Transverse colon (tissue), 4 donors: ENCODE measurements at regions not wholly inside any gene's neighbourhood (a gene's known extent, or its start where the extent isn't known, plus 50 kb on each side); places are given as distances from the start of the nearest gene placed in this dataset.

Experiments used
- DNase-seq: peaks from one replicate; pipeline ENCODE4 v3.0.0-alpha.2; 2019
- H3K27ac ChIP-seq, 4 donors: fragments of 200-600 bp; sonication (generic); 2 replicates each; pipeline ENCODE4 v1.5.1; 2016 to 2018; ENCODE audit warnings: inconsistent platforms in 4 of 4
- H3K27me3 ChIP-seq: fragments of 200-600 bp; sonication (generic); 2 replicates; pipeline ENCODE4 v1.5.1; 2017; ENCODE audit warnings: inconsistent platforms
- H3K36me3 ChIP-seq, 4 donors: fragments of 200-600 bp; sonication (generic); 2 replicates each; pipeline ENCODE4 v1.5.1; 2017 to 2019; ENCODE audit warnings: inconsistent platforms in 4 of 4
- H3K4me1 ChIP-seq, 4 donors: fragments of 200-600 bp; sonication (generic); 2 replicates each; pipeline ENCODE4 v1.5.1; 2017 to 2020; ENCODE audit warnings: inconsistent platforms in 4 of 4
- H3K4me3 ChIP-seq, 4 donors: fragments of 200-600 bp; sonication (generic); 1 replicate in 1 of 4; 2 replicates in 3 of 4; pipeline versions ENCODE4 v1.5.1 to v1.6.1; 2017 to 2019; ENCODE audit warnings: inconsistent platforms in 4 of 4
- H3K9me3 ChIP-seq, 2 donors: fragments of 200-600 bp; sonication (generic); 2 replicates each; pipeline ENCODE4 v1.5.1; 2017 to 2019; ENCODE audit warnings: inconsistent platforms in 2 of 2
- EP300 ChIP-seq: sonication (generic); formaldehyde crosslinking; IDR thresholded peaks from one replicate; pipeline ENCODE4 v1.6.1; 2017; ENCODE audit warnings: antibody characterized with exemption, low read depth
- POLR2A ChIP-seq: fragments of 450-650 bp; IDR thresholded peaks from one replicate; pipeline ENCODE4 v1.6.1; 2016; ENCODE audit warnings: antibody characterized with exemption, mild to moderate bottlenecking, moderate library complexity
- POLR2AphosphoS5 ChIP-seq, 3 donors: sonication (generic); formaldehyde crosslinking; IDR thresholded peaks; one replicate each; pipeline ENCODE4 v1.6.1; 2016; ENCODE audit warnings: antibody characterized with exemption in 3 of 3
- WGBS, 2 donors: methylation state at CpG; one replicate each; pipeline ENCODE4 v1.1.5; 2018; ENCODE audit warnings: low coverage in 1 of 2; 5-methylcytosine and 5-hydroxymethylcytosine counted together
- in situ Hi-C, 4 donors: fragments of 200-750 bp; cut with MboI; loops; one replicate each; pipeline versions ENCODE4 v1.15.0 to v1.15.1; 2017; ENCODE audit warnings: low sequenced_read_pairs in 3 of 4, low pct_ligation_motif_present in 1 of 4, low pct_unique_long_range_greater_than_20kb in 1 of 4
- intact Hi-C: fragments of 100-400 bp; cut with DNase I; formaldehyde crosslinking; loops from one replicate; pipeline ENCODE4 v1.15.1; 2023; ENCODE audit warnings: low total_unique reads
- TF ChIP-seq, protein P1 (sequence below), 5 experiments: fragments of 200-600 bp in 3 of 5; fragments of 450-650 bp in 2 of 5; sonication (generic) in 3 of 5; IDR thresholded peaks; 1 replicate in 2 of 5; 2 replicates in 3 of 5; pipeline ENCODE4 v1.5.1; 2016 to 2017; ENCODE audit warnings: antibody characterized with exemption in 5 of 5, inconsistent platforms in 3 of 5, mild to moderate bottlenecking in 2 of 5, moderate library complexity in 1 of 5

DNA sequence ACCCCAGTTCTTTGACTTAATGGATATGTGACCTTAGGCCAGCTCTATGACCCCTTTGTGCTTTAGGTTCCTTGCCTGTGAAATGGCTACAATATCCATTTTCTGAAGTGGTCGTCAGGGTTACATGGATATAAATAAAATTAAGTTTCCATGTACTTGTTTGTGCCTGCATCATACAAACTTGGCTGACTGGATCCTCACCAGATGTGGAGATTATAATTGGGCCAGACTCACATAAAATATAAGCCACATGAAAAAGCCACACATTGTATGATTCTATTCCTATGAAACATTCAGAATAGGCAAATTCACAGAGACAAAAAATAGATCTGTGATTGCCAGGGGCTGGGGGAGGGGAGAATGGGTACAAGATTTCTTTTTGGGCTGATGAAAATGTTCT lies 100.9 kb upstream of the USP47 start:
- DNase-seq = no peak
- no peaks in the 10 kb centered on the region for H3K4me1 ChIP-seq

DNA sequence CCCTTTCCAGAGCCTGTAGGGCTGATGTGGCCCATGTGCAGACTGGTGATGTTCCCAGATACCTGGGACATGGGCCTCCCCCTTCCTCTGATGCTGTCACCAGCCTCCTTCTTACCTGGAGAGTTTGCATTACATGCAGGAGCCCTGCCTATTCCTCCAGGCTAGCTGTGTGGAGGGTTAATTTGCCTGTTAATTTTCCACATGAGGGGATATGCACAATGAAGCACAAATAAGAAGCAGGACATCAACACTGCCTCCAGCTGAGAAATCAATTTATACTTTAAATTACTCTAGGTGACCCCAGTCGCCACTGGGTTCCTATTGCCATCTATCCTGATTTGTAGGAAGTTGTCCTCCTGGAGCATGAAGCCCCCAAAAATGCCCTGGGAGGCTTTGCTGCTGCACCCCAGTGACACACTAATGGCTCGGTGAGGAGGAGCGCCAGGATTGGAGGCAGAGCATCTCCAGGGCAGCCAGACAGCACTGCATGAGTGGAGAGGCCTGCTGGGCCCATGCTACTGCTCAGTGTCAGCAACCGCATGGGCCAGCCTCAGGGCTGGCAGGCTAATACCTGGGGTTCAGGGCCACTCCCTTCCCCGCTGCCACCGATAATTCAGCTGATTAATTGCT lies 101.6 kb upstream of the USP47 start:
- no peaks in the 10 kb centered on the region for H3K4me1 ChIP-seq
- intact Hi-C loops = no loop called here
- in situ Hi-C loops = no loop called here

More for the DNA sequence above, 100.9 kb upstream of the USP47 start:
- no peaks in the 10 kb centered on the region for H3K9me3 ChIP-seq
- intact Hi-C loops = no loop called here
- no peak overlapping the region for H3K27ac ChIP-seq
- TF ChIP-seq POLR2A = no peak
- no peak for TF ChIP-seq POLR2AphosphoS5 (IDR thresholded peaks at IDR 0.05)
- TF ChIP-seq, protein P1, sequence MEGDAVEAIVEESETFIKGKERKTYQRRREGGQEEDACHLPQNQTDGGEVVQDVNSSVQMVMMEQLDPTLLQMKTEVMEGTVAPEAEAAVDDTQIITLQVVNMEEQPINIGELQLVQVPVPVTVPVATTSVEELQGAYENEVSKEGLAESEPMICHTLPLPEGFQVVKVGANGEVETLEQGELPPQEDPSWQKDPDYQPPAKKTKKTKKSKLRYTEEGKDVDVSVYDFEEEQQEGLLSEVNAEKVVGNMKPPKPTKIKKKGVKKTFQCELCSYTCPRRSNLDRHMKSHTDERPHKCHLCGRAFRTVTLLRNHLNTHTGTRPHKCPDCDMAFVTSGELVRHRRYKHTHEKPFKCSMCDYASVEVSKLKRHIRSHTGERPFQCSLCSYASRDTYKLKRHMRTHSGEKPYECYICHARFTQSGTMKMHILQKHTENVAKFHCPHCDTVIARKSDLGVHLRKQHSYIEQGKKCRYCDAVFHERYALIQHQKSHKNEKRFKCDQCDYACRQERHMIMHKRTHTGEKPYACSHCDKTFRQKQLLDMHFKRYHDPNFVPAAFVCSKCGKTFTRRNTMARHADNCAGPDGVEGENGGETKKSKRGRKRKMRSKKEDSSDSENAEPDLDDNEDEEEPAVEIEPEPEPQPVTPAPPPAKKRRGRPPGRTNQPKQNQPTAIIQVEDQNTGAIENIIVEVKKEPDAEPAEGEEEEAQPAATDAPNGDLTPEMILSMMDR (IDR thresholded peaks at IDR 0.05) = no peak
- TF ChIP-seq EP300 = no peak
- no peaks in the 10 kb centered on the region for H3K27me3 ChIP-seq
- in situ Hi-C loops = no loop called here
- no peaks in the 10 kb centered on the region for H3K36me3 ChIP-seq
- no peak overlapping the region for H3K4me3 ChIP-seq
- 23 to 59% methylated on average over 1 of the region's 1 CpG for WGBS, 2 donors

DNA sequence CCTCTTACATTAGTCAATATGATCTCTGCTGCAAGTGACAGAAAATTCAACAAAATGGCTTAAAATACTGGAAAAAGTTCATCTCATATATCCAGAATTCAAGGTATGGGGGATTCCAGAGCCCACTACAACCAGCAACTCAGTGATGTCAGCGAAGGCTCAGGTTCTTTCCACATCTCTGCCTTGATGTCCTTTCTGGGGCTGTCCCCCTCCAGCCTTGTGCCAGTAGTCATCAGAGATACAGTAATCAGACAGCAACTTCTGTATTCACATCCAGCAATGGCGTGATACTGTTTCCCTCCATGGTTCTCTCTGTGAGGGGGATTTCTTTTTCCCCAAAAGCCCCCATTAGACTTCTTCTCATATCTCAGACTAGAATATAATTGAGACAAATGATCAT lies 103.4 kb upstream of the USP47 start:
- 83% methylated on average over 2 of the region's 2 CpGs; no CpG with 5 or more reads in 1 of the 2 donors for WGBS, 2 donors
- no peak overlapping the region for H3K27ac ChIP-seq
- no peaks in the 10 kb centered on the region for H3K36me3 ChIP-seq
- no peaks in the 10 kb centered on the region for H3K4me1 ChIP-seq
- intact Hi-C loops (no loop called here), in situ Hi-C loops (no loop called here)
- H3K9me3 ChIP-seq = no peaks in the 10 kb centered on the region
- no peaks in the 10 kb centered on the region for H3K27me3 ChIP-seq
- H3K4me3 ChIP-seq = no peak overlapping the region
- DNase-seq = no peak
- no peak for TF ChIP-seq POLR2AphosphoS5 (IDR thresholded peaks at IDR 0.05)
- TF ChIP-seq, protein P1 (IDR thresholded peaks at IDR 0.05) = no peak
- TF ChIP-seq POLR2A = no peak
- no peak for TF ChIP-seq EP300

More for the DNA sequence above, 101.6 kb upstream of the USP47 start:
- H3K36me3 ChIP-seq = no peaks in the 10 kb centered on the region
- no peak overlapping the region for H3K4me3 ChIP-seq
- no peaks in the 10 kb centered on the region for H3K27me3 ChIP-seq
- no peak for DNase-seq
- 96 to 100% methylated on average over 3 to 6 of the region's 6 CpGs for WGBS, 2 donors
- H3K9me3 ChIP-seq = no peaks in the 10 kb centered on the region
- TF ChIP-seq, protein P1 (IDR thresholded peaks at IDR 0.05) = no peak
- TF ChIP-seq POLR2AphosphoS5 (IDR thresholded peaks at IDR 0.05) (no peak), EP300 (no peak), POLR2A (no peak)
- no peak overlapping the region for H3K27ac ChIP-seq

DNA sequence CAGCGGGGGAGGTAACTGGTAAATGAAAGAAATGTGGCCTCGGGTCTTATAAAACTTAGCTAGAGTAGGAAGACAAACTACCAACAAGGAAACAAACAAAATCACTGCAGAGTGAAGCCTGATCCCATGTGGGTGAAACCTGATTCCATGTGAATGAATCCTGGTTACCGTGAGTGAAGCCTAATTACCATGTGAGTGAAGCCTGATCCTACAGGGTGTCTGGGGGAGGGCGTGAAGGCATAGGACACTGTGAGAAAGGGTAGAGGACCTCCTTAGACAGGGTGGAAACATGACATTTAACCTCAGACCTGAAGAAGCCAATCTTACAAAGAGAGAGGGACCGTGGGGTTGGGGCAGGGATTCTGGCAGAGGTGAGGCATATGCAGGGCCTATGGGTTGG lies 106.2 kb upstream of the USP47 start:
- intact Hi-C loops = no loop called here
- no peaks in the 10 kb centered on the region for H3K9me3 ChIP-seq
- in situ Hi-C loops = no loop called here
- no peak for DNase-seq
- no peaks in the 10 kb centered on the region for H3K36me3 ChIP-seq
- H3K4me1 ChIP-seq = no peaks in the 10 kb centered on the region
- no peak overlapping the region for H3K27ac ChIP-seq
- no peak overlapping the region for H3K4me3 ChIP-seq
- TF ChIP-seq EP300 (no peak), POLR2A (no peak), POLR2AphosphoS5 (IDR thresholded peaks at IDR 0.05) (no peak)
- TF ChIP-seq, protein P1 (IDR thresholded peaks at IDR 0.05) = no peak
- WGBS, 2 donors = 73 to 84% methylated on average over 3 to 5 of the region's 5 CpGs
- no peaks in the 10 kb centered on the region for H3K27me3 ChIP-seq
